Amygdala (tissue), 56 donors: ENCODE measurements at regions not wholly inside any gene's neighbourhood (a gene's known extent, or its start where the extent isn't known, plus 50 kb on each side); places are given as distances from the start of the nearest gene placed in this dataset.
A peak's percentile ranks its signal among the peaks of the same experiment; 100 is the strongest.

Source experiments
- DNase-seq, 56 donors: peaks; one replicate each; lab custom pipeline; 2025; lab: John Stamatoyannopoulos, UW

DNA sequence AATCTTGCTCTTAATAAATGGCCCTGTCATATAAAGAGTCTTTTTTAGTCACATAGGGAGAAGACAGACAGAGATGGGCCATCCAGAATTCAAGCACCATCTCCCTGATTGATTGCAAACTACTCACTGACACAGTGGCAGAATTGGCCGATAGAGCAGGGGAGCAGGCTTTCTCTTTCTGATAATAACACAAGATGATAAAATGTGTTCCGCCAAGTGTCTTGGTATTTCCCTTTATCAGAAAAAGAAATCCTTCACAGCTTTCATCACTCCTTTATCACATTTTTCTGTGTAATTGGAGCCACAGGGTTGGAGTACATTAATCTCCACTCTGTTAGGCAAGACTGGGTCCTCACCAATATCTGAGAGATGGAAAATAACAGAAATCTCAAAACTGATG, 406.0 kb downstream of the TMEM135 start:
- no peak for DNase-seq

DNA sequence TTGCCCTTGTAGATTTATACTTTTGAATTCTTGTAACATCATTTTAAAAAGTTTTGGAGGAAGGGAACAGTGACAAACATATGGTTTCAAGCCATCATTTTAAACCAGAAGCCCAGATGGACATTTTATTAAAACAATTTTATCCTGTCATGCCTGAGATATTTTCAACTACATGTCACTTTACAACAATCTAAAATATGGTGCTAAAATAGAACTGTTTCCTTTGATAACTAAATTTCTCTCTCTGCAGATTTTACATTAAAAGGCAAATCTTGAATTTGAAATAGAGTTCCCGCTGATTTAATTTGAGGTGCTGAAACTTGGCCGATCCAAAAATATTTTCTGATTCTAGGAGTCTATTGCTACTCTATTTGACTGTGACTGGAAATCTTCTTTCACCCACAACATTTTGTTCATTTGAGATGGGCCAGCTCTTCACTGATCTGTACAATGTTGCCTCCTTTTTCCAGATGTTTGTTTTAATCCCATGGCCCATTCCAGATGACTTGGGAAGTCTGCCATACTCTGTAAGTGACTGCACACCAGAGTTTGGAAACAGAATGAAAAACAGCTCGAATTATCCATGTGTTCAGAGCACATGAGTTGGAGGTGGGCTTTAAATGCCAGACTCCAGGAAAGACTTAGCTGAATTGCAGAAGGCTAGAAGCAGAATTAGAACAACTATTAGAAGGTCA, 402.5 kb downstream of the TMEM135 start:
- DNase-seq: no peak

DNA sequence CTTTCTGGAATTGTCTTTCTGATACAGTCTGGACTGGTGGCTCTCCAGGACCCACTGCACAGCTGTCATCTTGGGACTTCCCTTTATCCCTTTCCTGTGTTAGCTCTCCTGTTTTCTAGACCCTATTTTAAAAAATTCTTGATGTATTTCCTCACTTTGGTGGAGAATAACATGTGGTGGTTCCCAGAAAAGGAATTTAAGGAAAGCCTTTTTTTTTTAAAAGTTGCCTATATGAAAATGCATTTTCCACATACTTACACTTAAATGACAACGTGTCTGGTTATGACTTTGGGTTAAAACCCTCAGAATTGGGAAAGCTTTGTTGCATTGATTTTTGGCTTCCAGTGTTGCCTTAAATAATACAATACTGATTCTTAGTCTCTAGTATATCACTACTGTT, 400.7 kb downstream of the TMEM135 start:
- no peak for DNase-seq

DNA sequence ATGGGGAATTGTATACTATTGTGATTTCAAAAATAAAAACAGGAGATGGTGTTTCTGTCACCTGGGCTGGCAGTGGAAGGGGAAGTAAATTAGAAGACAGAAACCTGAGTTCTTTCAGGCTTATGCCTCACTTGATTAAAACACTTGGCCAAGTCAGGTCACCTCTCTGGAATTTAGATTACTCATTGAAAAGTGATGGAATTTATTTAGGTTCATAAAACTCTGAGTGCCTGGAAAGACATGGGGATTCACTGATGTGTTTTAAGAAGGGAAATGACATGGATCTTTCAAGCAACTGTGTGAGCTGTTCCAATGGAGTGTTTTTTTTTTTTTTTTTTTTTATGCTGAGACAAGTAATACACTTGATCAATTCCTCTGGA, 400.1 kb downstream of the TMEM135 start:
- DNase-seq: no peak

DNA sequence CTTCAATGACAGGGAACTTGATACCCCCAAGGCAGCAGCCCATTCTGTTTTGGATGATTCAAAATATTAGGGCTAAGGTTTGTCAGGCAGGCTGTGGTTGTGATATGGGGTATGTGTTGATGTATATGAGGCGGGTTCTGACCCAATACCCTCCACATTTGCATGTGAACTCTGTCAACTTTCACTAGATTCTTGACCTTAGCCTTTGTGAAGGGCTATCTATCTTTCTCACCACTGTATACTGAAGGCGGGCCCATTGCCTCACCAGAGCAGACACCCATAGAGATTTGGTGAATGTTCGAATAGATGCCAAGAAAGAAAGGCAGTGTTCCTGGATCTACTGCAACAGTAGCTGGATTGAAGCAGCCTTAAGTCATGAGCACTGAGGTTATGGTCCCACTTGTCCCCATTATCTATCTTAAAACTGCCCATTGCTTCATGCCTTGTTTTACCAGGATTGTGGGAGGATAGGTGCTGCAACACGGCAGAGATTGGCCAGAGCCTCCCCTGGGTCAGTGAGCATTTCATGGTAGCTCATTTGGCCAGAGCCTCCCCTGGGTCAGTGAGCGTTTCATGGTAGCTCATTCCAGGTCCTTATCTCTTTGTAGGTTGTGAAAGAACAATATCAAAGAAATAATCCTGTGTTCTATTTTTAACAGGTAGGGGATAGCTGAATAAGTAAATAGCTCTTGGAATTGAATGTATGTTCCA, 399.6 kb downstream of the TMEM135 start:
- DNase-seq: no peak

DNA sequence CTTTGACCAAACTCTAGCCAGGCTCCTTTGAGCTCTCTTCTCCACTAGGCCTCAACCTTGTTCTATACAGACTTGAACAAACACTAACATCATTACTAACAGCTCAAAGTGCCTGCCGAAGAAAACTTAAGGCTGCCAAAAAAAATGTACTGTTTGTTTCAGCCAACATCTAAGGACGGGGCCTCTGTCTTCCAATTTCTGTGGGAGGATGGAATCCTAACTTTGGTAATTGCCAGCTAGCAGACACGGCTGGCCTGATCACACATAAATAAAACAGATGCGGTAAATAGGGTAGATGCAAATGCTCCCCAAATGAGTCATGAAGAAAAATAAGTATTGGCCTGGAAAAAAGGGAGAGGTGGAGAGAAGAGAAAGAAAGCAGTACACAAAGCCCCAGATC, 394.3 kb downstream of the TMEM135 start:
- no peak for DNase-seq

DNA sequence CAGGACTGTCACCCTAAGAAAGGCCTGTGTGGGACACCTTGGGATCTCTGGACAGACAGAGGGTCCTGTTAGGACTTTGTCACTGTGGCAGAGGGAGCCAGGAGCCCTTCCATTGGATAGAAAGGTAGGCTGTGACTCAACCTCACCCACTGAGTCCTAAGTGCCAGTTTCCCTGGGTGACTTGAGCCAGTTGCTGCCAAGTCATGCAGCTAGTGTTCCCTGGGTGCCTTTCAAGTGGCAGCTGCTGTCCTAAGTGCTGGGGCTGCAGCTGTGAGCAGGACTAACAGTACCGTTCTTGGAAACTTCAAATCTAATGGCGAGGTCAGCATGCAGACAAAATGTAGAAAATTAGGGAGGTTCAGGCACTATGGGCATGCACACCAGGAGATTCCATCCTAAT, 393.7 kb downstream of the TMEM135 start:
- DNase-seq: no peak

DNA sequence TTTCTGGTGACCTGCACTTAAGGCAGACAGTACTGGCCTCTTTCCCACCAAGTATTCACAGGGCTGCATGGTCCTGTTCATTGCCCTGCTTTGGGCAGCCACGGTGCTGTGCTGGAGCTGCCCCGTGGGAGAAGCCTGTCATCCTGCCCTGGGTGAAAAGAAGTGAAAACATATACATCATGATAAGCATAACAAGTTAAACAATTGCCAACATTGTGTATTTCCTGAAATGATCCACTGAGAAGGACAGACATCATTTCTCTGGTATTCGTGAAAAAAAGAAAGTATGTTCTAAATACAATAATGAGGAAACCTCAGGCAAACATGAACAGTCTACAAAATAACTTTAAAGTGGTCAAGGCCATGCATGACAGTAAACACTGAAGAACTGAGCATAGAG, 393.1 kb downstream of the TMEM135 start:
- DNase-seq: no peak

DNA sequence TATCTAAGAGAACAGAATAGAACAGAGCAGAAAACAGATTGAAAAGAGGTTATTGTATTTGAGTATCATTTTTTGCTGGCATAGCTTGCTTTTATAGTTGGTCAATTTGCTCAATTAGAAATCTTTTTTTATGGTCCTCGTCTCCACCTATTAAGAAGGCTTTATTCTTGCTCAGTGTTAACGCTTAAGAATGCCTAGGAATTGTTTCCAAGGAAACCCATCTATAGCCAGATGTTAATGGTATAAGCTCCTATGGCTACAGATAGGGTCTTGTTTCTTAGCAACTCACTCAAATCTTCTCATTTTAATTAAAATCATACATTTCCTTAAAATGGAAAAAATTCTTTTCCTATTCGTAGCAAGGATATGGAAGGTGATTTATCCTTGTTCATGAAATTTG, 392.3 kb downstream of the TMEM135 start:
- DNase-seq: no peak

DNA sequence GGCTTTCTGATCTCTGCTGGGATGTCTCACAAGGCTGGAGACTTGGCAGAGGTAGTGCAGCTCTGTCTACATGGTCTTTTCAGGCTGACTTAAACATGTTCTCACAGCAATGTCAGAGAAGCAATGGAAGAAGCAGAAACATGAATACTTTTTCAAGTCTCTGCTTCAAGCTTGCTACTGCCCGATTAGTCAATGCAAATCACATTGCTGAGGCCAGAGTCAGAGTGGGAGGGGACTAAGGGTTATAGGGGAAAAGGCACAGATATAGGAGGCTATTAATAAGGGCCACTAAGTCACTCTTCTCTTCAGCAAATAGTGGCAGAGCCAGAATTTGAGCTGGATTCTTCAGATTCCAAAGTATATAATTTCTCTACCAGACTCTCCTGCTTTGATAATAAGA, 390.5 kb downstream of the TMEM135 start:
- no peak for DNase-seq

DNA sequence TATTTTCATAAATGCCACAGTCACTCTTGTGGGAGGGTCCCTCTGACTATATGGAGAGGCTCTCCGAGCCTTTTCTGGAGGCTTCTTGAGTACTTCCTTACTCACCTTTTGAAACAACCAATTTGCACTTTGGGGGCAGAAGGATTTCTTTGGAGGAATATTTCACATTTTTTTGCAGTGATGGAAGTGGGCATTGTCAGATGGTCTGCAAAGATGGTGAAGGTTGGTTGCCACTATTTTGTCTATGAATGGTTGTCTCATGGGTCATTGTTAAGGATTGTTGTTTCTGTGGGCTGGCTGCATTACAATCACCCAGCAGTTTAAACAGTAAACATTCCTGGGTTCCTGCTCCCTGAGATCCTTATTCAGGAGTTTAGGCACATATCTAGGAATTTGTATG, 388.2 kb downstream of the TMEM135 start:
- no peak for DNase-seq

DNA sequence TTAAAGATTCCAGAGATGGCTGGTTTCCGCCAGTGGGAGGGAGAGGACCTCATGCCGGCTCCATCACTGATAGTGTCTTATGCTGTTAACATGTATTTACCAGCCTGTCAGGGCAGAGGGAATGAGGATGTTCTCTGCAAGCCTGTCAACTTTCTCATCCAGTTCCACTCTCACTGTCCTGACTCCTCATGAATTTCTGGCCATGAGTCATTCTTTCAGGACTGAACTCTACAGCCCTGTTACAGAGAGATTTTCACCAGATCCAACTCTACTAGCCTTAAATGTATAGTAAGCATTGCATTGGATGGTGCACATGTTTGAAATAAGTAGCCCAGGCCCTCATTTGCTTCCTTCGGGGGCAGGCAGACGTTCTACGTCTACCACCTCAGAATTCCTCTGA, 387.7 kb downstream of the TMEM135 start:
- no peak for DNase-seq

DNA sequence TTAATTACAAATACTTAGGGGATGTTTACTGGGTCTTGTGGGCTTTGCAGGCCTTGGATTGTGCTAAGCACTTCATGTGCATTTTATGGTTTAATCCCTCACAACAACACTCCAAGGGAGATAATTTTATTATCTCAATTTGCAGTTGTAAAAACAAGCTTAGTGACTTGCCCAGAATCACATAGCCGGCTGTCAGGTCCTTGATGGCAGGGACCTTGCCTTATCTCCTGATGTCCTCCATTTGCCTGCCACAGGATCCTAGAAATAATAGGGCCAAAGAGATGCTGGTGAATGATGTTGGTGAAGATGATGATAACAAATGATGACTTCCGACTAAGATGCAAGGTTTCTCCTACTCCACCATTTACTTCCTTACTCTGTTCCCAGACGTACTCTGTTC, 385.4 kb downstream of the TMEM135 start:
- no peak for DNase-seq

DNA sequence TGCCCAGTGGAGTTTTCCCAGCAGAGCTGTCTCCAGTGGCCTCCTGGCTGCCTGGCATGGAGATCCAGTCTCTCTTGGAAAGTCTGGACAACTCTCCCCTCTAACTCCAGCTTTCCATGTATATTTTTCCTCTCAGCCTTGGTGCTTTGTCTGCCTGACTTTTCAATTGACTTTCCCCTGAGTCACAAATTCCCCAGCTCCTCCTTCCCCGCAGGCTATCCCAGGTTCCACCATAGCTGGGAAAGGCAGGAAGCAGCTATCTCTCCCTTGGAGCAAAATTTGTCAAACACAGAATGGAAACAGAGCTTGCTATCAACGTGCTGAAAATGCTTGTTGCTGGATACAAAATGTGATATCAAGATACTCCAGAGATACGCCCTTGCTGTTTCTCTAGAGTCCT, 384.8 kb downstream of the TMEM135 start:
- no peak for DNase-seq

DNA sequence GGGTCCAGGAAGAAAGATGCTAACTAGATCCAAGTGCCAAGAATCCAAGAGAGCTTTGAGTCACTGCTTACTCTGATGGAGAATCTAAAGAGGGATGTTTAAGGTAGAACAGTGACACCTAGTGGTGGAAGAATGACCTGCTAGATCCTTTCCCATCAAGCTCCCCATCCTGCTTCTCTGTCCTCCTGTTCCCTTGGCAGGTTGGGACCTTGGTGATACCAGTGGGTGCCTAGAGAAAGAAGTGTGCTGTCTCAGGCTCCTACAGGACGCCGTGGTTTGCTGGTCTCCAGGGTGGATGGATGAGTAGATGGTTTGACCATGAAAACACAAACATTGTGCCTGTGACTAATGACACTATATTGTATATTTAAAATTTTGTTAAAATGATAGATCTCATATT, 383.7 kb downstream of the TMEM135 start:
- DNase-seq: peak in 14 of 56 donors; percentile 2 to 52 (median 10)

DNA sequence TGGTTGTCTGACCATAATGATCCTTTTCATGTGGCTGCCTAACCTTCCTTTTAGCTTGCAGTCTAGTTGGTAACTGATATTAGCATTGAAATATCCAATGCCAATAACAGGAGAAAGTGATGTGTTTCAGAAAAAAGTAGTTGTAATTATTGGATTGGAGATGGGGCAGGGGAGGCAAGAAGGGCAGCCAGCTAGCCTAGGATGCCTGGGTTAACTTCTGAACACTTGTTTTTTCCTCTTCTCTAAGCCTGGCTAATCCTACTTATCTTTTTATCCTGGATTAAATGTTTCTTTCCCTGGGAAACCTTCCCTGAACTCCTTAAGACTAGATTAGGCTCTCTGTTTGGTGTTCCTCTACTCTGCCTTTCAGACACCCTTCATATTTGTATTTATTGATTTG, 380.2 kb downstream of the TMEM135 start:
- DNase-seq: no peak

DNA sequence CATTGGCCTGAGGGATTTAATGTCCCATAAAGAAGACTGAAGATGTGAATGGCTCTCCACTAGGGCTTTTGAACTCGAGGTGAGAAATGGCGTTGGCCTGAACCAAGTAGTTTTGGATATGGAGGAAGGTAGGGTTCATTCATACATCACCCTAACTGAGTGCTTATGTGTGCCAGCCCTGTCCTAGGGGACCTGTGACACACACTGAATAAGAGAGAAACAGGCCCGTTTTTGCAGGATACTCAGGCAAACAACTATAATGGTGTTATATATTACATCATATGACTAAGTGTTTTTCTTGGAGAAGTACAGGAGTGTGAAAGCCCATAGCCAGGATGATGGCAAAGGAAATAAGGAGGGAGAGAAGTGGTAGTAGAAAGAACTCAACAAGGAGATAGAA, 368.1 kb downstream of the TMEM135 start:
- DNase-seq: no peak

DNA sequence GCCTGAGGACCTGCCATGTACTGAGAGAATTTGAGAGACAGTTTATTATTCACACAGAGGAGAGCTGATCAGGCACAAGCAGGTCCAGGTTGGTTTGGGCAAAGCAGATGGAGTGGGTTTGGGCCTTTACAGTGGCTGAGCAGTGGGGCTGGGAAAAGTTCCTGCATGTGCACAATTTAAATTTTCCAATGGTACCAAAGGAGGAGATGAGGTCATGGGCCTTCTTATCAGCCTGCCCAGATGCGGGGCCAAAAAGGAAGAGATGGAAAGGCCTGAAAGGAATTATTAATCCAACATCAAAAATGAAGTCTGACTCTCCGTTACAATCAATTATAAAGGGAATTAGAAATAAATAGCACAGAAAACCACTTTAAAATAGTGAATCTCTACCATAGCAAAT, 367.6 kb downstream of the TMEM135 start:
- DNase-seq: no peak

DNA sequence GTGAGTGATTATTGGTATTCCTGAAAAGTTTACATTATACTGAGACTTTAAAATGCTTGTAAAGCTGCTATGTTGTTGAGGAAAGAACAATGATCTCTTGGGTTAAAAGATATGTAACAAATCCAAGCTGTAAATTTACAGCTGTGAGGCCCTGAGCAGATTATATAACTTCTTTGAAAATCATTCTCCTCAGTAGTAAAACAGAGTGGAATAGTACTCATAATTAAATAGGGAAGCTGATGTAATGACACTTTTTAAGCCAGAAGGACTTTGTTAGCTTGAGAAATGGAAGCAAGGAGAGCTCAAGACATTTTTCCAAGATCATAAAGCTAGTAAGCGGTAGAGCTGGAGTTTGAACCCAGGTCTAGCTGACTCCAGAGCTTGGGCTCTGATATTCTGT, 363.9 kb downstream of the TMEM135 start:
- no peak for DNase-seq

DNA sequence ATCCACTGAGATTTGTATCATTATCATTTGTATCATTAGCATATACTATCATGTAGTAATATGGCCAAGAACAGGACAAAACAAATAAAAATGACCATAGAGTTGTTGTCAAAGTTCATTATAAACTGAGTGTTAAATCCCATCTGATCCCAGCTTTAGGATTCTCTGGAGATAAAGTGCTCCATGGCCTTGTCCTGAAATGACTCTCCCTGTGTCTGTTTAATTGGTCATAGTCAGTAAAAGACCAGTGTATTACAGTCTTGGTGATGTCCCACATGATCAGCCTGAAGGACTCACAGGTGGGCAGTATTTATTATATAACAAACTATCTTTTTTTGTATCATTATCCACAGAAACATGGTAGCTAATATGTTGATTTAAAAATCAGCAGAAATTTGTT, 361.6 kb downstream of the TMEM135 start:
- no peak for DNase-seq

DNA sequence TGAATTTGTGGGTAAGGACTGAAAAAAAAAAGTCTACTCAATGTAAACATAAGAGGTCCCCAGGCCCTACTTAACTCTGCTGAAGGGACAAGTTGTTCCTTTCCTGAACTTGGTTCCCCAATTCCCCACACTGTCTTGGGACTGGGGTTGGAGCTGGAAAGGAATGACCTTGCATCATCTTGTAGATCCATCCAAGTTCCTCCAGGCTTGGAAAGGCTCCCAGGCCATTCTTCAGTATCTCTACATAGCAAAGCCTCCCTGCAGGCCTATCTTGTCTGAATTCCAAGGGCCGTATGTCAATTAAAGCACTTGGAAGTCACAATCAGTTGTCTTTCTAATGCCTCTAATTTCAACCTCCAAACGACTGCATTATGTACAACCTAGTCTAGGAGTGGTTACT, 361.2 kb downstream of the TMEM135 start:
- no peak for DNase-seq

DNA sequence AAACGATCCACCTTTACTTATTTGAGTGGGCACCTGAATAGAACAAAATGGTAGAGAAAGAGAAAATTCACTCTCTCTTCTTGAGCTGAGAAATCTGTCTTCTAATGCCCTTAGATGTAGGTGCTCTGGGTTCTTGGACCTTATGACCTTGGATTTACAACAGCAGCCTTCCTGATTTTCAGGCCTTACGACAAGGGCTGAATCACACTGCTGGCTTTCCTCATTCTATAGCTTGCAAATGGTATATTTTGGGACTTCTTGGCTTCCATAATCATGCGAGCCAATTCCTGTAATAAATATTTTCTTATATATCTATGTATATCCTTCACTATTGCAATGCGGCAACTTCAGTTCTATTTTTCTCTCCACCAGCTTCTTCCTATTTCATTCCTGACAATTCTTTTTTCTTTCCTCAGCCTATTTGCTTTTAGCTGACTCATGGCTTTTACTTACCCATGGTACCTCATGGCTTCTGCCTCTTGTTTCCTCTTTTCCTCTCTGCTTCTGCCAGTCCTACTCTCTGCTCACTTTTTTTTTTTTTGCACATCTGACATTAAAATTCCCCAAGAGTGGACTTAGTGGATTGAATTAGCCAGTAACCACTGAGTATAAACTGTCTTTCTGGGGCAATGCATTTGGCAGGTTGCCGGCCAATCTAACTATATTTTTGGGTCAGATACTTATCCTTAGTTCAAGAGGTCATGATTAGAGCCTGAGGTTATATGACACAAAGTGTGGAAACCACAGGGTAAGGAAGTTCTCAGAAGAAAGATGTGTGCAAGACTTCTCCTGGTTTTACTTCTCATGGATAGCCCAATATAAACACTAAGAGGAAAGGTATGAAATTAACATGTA, 359.5 kb downstream of the TMEM135 start:
- DNase-seq: no peak
